ENCODE measurements at regions not wholly inside any gene's neighbourhood (a gene's known extent, or its start where the extent isn't known, plus 50 kb on each side); places are given as distances from the start of the nearest gene placed in this dataset.

DNA sequence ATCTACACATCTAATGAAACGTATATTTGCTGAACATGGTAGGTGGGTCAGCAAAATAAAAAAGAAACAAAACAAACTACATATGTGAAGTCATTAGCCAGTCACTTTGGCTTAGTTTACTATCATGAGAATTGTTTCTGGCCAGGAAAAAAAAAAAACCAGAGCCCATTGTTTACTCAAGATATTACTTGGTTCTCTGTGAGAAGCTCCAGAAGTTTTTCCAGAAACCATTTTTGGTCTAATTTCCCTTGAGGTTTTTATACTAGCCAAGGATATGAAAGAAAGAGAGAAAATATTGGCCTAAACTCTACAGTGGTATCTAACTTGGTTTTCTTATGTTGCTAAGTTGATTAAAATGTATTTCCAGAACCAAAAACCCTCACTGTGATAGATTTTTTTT lies 259.1 kb downstream of the PDHA2 start:
- DNase-seq: no peak

DNA sequence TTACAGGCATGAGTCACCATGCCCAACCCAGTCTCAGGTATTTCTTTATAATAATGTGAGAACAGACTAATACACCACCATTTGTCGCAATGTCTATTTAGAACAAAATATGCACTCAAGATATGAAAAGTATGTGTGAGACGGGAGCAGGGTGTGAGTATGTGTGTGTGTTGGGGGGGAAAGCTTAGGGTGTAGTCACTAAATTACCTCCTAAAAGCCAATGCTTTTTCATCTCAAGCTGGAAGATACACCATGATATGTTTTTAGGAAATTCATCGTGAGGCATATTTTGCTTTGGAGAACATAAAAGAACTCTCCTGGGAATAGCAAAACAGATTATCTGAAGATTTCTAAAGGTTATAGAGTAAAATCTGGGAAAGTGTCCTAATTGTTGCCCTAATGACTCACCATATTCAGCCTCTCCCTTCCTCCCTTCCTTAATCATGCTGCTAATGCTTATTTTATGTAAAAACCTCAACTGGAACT lies 262.7 kb downstream of the PDHA2 start:
- DNase-seq: no peak

DNA sequence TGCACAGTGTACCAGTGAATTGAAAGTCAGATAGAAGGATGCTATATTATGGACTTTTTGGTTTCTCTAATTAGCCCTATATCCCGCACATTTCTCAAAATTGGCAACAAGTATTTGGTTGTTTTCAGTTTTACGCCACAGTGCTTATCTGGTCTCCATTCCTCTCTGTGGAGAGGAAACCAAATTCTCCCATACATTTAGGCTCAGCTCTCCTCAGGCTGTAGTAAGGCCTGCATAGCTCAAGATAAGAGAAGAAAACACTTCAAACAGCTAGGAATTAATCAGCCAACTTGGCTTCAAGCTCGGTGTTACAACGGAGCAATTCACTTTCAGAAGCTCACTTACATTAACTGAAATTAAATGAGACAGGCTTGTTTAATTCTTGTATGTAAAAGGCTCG lies 263.2 kb downstream of the PDHA2 start:
- DNase-seq: no peak

DNA sequence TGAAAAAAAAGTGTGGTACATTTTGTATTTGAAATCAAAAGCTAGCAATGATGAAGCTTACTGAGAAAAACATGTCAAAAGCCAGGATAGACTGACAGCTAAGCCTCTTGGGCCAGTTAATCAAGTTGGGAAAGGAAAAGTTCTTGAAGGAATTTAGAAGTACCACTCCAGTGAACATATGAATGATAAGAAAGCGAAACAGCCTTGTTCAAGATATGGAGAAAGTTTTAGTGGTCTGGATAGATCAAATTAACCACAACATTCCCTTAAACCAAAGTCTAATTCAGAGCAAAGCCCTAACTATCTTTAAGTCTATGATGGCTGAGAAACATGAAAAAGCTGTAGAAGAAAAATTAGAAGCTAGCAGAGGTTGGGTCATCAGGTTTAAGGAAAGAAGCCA lies 268.3 kb downstream of the PDHA2 start:
- DNase-seq: no peak

DNA sequence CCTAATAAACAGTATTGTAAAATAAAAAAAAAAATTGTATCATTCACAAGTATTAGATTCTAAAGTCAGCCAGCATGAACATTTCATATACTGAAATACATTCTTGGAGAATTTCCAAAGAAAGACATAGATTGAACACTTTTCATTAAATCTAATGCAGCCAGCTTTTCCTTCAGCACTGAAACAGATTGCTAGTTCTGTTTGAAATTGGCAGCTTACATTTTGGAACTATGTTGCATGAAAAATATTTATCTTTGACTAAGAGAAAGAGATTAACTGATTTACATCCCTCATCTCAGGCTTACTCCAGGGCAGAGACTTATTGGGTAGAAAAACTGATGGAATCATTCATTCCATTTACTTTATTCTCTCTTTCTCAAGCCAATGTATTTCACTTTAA lies 272.7 kb downstream of the PDHA2 start:
- no peak for DNase-seq

DNA sequence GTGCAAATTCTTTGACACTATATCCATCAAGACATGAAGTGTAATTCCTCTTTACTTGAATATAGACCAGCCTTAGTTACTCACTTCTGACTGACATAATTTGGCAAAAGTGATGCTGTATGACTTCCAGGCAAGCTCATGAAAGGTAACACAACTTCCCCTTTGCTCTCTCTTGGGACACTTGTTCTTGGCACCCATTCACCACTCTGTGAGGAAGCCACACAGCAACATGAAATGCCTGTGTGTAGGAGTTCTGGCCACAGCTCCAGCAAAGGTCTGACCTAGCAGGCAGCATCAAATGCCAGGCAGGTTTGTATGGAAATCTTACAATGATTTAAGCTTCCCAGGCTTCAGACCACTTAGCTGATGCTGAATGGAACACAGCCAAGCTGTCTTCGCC lies 280.3 kb downstream of the PDHA2 start:
- DNase-seq: no peak

DNA sequence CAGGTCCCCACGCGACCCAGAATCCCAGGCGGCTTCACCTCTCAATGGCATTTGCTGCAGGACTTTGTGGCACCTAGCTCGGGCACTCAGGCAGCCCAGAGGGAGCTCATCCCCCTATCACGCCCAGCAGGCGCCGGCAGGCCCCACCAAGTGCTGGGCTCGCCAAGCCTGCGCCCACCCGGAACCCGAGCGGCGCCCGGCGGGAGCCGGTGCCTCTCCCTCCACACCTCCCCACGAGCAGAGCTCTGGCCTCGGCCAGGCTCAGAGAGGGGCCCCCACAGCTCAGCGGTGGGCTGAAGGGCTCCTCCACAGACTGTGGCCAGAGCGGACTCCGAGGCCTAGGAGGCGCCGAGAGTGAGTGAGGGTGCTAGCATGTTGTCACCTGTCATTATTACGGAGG lies 286.3 kb downstream of the PDHA2 start:
- DNase-seq: no peak

DNA sequence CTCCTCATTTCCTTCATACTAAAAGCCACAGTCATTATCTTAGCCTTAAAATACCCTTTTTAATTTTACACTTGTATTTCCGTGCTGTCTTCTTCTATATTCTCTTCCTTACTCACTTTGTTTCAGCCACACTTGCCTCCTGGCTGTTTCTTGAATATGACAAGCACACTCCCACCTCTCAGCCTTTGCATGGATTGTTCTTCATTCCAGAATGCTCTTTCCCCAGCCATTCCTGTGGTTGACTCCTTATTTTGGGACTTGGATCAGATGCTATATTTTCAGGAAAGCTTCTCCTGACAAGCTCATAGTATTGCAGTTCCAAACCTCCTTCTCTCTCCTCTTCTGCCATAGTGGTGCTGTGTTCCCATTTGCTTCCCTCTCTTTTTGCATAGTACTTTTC lies 291.3 kb downstream of the PDHA2 start:
- DNase-seq: no peak

DNA sequence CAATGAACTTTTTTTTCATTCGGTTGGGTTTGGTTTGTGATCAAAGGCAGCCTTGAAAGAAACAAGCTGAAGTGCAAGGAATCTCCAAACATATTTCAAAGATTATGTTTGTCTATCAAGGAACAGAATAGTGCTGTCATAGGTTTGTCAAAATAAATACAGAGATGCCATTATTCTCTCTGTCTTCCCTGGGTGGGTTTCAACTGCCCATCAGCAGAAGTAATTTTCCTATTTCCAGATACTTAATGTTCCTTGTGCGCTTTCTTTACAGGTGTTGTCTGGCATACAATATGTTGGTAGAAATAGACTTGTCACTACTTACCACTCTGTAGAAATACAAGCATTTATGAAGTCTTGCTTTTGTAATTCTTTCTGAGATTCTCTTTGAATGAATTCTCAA lies 294.9 kb downstream of the PDHA2 start:
- DNase-seq: no peak

DNA sequence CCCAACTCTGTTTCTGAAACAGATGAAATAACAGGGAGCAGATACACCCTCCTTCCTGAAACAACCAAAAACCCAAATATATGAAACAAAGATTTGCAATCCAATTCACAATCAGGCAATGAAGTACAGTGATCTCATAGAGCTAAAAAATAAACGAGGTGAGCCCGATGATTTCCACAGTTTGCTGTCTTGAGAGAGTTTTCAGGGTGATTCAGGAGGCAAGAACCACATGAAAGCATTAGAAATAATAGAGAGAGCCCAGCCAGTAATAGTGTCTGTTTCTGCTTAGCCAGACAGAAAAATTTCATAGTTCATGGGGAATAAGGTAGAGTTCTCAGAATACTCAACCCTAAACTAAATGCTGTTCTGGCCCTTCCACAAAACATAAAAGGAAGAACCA lies 296.2 kb downstream of the PDHA2 start:
- no peak for DNase-seq

DNA sequence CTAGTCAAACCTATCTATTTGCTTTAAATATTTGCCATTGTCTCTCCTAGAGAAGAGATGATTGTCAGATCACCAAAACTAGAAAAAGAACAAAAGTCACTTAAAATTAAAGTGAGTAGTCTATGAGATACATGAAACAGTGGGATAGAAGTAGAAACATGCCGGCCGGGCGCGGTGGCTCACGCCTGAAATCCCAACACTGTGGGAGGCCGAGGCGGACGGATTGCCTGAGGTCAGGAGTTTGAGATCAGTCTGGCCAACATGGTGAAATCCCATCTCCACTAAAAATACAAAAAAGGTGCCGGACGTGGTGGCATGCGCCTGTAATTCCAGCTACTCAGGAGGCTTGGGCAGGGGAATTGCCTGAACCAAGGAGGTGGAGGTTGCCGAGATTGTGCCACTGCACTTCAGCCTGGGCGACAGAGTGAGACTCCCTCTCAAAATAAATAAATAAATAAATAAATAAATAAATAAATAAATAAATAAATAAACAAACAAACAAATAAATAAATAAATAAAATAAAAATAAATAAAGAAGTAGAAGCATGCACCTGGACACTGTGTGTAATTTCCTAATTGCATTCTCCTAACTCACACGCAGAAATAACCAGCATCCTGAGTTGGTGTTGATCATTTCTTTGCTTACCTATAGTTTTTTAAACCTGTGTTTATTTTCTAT lies 299.5 kb downstream of the PDHA2 start:
- no peak for DNase-seq

DNA sequence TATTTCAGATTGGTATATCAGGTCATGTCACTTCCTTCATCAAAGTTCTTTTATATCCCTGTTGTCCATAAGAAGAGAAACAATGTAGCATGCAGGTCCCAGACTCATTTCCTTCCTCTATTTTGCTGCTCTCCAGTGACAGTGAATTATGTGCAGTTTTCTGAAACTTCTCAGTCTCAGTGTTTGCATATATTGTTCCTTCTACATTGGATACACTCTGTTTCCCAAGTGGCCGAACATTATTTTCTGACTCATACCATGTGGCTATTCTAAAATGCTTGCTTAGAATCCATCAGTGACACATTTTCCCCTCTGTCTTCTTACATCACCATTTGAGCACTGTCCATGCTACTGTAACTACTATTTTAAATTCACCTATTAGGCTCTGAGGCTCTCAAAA lies 305.7 kb downstream of the PDHA2 start:
- DNase-seq: no peak

DNA sequence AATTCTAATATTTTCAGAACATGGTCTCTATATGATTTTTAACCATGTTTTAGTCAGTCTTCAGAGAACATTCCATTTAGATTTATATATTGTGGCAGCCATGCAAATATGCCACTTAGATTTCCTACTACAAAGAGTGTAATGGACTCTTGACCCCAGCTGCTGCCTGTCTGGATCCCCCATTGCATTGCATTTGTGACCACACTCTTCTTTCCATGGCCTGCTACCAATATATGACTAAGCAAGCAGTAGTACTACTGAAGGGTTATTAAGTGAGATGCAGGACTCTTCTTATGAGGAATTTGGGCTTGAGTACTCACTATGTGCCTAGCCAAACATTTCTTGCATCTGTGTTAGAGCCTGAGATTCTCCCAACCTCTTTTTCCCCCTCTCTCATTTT lies 306.8 kb downstream of the PDHA2 start:
- no peak for DNase-seq

DNA sequence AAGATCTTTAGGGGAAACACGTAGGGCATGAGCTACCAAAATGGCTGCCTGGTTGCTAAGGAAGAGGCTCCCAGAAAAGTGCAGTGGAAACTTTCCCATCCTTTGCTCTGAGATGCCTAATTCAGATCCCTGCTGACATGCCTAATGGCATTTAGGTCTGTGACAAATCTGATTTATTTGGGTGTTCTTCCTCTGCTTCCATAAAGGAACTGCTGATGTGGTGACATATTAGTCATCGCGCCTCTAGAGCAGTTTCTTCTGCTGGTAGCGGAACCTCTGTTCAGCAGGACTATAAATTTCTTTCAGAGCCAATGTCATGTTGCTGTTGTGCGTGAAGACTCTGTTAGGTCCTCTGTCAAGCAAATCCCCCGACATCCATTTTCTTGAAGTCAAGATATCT lies 310.0 kb downstream of the PDHA2 start:
- DNase-seq: no peak

DNA sequence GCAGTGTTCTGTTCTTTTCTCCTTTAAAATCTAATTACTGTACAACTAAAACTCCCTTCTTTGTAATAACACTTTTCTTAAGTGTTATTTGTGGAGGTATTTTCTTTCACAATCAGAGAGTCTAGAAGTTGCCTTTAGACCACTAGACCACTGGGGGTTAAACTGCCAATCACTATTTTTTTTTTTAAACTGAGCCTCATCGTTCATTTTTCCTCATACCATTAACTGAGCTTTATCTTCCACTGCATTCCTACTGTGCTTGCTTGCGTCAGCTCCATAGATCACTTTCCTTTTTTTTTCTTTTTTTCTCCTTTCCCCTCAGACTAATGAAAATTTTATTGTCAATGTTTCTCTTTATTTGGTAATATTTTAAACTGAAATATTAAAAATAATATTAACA lies 310.6 kb downstream of the PDHA2 start:
- no peak for DNase-seq

DNA sequence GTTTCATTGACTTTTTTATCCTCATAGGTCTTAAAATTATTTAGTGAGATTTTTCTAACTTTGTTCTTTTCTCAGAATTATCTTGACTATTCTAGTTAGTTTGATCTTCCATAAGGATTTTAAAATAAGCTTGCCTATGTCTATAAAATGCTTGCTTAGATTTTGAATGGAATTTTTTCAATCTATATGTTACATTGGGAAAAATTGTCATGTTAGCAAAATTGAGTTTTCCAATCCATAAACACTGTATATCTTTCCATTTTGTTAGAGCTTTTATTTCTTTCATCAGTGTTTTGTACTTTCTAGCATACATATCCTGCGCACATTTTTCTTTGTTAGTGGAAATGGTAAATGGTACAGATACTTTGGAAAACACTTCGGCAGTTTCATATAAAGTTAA lies 312.9 kb downstream of the PDHA2 start:
- no peak for DNase-seq

DNA sequence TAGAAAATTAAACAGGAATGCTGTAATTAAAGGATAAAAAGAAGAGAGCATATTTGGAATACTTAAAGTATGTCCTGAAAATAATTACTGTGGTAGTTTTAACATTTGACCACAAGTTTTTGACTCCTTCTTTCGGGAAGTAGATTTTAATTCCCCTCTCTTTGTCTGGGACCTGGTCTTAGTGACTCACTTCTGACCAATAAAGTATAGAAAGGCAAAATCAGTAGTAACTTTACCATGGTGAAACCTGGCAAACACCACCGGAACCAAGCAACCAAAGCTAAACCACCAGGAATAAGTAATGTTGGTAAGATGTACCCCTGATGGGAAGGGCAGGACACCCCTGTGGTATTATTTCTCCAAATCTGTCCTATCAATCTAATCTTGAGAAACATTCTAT lies 314.8 kb downstream of the PDHA2 start:
- no peak for DNase-seq

DNA sequence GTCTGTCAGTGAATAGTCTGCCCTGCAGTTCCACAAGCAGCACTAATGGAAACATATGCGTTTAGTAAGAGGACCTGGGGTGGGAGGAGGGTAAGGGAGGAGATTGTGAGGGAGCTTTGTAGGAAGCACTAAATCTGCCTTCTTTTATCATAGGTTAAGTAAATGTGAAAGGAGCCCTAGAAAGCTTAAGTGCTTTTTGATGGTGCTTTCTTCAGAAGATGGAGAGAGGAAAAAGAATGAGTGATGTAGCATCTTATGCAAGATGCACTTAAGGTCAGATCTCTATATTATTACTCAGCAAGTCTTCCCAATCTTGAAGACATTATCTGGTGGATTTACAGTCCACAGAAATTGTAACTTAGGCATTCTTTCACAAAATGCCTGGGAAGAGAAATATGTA lies 322.7 kb downstream of the PDHA2 start:
- no peak for DNase-seq

DNA sequence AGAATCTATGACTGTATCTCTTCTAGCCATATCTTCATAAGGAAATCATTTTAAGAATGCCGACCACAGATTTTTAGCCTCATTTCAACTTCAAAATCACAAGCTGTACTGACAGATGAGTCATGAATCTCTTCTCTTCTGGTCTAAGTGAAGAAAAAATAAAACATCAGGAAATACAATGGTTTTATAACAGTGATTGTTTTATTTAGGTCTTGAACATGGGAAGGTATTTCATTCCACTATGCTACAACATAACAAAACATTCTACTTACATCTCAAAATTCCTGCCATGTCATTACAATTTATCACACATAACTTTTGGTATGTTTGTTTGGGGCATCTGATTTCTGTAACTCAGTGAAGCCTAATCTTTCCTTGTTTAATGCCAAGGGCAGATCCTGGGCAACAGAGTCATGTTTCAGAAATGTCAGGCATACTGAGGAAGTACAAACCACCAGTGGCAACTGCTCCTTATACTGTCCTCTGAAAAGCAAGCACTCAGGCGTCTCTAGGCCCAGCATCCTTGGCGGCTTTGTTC lies 325.0 kb downstream of the PDHA2 start:
- DNase-seq: no peak

DNA sequence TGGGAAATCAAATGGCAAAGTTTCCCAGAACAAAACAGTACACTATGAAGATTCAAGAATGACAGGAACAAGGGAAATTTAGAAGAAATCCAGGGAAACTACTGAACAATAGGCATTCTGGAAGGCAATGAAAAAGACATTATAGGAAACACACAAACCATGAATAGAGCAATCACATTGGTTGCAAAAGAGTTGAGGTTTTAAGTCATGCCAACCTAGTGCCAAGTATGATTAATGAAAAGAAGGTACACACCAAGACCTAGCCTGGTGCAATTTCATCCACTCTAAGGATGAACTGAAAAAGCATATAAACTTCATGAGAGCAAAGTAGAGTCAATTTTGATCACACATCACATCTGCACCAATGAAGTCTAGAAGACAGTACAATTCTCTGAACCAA lies 326.9 kb downstream of the PDHA2 start:
- no peak for DNase-seq

DNA sequence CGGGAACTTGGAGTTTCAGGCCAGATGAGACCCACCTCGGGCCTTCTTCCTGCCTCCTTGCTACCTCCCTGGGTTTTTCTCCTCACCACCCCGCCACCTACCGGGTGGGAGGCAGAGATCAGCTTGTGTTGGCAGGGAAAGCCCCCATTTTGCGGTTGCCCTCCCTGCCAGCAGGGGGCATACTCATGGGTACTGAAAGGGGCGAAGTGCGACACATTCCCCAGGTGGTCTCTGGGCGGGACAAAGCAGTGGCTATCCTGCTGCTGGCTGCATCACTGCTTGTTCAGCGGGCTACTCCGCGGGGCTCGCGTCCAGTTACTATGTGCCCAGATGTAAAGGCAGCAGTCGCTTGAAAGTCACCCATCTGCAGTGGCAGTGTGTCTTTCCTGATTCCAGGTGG lies 330.3 kb downstream of the PDHA2 start:
- no peak for DNase-seq

DNA sequence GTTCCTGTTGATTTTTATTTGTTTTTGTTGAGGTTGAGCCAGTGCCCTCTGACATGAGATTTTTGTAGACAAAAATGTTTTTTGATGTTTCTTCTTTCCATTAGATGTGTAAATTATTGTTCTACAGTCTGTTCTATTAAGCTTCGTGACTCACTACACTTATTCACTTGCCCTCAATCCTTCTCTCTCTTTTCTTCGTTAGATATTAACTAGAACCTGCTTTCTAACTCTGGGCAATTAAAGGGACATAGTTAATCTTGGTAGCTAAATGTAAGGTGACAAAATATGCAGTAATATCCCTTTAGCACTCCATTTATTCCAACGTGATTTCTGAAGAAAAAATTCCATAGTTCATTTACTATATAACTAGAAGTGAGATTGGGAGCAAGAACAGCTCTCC lies 333.9 kb downstream of the PDHA2 start:
- no peak for DNase-seq

DNA sequence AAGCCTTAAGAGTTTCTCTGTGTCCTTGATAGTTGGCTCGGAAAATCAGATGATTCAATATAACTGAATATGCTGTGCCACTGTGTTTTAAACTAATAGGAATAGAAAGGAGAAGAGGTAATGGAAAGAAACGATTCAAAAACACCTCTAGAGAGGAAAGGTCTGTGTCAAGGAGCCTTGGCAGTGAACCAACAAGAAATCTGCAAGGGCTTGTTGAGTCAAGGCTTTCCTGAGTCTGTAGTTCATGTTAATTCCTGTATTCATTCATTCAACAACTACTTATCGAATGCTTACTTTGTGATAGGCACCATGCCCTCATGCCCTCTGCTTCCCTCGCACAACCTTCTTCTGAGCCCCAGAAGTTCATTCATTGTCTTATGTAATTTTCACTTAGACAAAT lies 336.0 kb downstream of the PDHA2 start:
- no peak for DNase-seq

DNA sequence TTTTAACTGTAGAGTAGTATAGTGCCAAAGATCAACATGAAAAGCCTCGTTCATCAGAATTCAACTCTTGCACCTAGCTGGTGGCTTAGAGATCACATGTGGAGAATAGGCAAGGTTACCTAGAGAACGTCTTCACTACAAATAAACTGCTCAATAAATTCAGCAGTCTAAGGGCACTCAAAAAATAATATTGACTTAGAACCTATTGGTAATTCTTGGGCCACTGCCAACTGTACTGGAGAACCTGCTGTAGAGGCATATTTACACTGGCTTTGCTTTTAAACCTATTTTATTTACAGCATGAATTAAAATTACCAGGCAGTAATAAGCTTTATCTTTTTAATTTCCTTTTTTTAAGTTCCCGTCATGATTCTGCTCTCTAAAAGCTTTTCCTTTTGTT lies 343.7 kb downstream of the PDHA2 start:
- DNase-seq: no peak

DNA sequence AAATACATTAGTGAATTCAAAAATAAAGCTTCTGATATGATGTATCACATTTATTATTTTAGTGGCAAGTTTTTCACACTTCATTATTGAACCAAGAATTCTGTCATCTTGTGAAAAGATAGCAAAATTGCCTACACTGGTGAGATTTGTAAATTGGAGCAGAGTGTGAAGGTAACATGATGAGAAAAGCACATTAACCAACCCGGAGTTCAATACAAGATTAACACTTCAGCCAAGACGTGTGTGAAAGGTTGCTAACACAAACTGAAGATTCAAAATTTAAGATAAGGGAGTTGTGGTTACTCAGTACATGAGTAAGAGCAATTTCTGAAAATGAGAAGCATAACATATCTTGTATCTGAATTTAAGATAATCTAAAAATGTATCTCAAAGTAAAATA lies 346.7 kb downstream of the PDHA2 start:
- DNase-seq: no peak
